NCI-H345 (cell line): ENCODE measurements at regions not wholly inside any gene's neighbourhood (a gene's known extent, or its start where the extent isn't known, plus 50 kb on each side); places are given as distances from the start of the nearest gene placed in this dataset.

Source experiments
- DNase-seq: peaks from one replicate; lab custom pipeline; 2025; lab: John Stamatoyannopoulos, UW

DNA sequence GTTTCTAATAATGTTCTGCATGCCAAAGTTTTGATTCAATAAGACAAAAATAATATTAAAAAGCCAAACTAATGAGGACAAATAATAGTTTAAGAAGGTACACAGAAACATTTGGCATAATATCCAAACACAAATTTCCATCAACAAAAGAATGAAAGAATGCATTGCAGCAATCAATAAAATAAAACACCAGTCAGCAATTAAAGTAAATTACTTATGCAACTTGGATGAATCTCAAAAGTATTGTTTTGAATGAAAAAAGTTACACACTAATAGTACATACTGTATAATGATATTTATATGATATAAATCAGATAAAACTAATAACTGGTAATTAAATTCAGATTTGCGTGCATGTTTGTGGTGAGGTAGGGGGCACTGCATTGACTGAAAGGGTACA lies 285.5 kb upstream of the PCDH10 start:
- DNase-seq = no peak

DNA sequence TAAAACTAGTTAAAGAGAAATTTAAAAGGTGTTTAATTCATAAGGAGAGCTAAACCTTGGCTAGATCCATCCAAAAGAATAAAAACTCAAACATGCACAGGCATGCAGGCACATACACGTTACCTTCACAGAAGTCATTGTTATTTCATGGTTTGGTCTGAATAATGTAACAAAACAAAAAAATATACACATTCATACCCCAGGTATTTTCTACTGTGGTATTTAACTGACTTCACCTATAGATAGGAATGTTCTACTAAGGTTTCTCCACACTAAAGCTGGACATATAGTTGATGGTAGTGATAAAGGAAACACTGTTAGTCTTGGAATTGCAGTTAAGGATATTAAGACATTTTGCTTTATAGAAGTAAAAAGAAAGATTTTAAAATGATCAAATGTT lies 283.6 kb upstream of the PCDH10 start:
- DNase-seq = no peak

DNA sequence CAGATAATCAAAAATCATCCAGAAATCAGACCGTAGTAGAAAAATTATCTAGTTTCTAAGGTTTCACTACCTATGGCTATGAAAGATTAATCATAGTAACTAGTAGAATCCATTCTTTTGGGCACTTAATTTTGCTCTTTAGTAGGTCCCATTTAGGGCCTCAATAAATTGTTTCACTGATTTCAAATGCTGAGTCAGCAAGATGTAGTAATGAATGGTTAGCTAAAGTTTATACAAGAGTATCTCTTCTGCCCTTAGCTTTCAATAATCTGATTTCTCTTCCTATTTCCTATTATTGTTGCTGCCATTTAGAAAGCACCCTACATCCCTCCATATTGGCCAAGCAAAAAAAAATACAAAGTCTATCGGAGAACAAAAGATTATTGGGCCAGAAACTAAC lies 283.2 kb upstream of the PCDH10 start:
- DNase-seq = no peak

DNA sequence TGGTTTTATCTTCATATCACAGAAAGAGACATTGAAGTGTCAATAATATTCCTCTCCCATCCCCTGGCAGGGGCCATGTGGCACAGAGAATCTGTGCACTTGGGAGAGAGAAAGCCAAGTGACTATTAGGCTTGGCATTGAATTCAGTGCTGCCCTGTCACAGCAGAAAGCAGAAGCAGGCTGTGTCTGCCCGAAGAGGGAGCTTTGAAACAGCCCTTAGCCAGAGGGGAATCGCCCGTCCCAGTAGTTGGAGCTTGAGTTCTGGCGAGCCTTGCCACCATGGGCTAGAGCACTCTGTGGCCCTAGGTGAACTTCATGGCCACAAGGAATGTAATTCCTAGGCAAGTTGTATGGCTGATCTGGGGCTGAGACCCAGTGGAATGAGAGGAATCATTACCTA lies 282.5 kb upstream of the PCDH10 start:
- no peak for DNase-seq

DNA sequence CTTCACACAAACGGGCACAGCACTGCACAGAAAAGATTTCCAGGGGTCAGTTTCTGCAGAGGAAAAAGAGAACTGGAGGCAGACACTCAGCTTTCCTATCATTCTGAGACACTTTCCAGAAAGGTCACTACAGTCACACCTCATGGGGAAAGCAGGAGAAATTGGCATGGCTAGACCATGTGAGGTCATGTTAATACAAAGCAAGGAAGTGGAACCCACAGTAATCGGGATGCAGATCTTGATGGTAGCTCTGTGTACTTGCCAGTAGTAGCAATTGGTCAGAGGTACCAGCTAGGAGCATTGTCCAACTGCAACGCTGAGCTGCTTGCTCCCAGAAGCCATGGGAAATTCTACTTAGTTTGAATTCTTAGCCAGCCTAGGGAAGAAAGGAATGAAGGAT lies 255.3 kb upstream of the PCDH10 start:
- DNase-seq = no peak

DNA sequence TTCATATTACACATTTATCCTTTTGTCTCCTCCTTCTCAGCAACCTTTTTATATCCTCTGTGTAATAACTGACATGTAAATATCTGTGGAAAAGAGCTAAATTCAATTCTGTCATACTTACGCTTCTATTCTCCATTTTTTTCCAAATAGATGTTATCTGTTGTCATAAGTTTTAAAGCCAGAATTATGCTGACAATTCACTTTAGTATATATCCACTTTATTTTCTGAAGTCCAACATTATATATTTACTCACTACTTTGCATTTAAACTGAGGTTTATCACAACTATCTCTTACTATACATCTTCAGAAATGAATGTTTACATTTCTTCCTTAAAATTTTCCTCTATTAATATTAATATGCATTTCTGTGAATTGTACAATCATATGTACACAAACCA lies 247.9 kb upstream of the PCDH10 start:
- no peak for DNase-seq

DNA sequence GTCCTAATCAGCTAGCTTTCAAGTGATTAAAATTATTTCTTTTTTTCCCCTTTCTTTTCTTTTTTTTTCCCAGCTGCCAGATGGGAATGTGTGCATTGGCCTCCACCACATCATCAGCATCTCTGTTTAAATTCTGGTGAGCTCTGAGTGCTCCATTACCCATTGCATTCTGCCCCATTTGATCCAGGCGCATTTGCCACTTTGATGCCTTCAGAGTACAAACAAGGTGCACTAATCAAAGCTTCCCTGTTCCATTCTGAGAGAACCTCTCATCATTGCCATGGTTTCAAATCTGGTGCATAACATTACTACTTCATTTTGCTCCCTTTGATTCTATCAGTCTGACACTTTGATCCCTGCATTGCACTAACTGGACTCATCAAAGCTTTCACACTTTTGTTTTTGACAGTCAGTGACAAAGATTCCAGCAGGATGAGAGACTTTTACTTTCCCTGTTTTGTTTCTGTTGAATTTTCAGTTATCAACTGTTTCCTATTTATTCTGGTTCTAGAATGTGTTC lies 238.8 kb upstream of the PCDH10 start:
- no peak for DNase-seq

DNA sequence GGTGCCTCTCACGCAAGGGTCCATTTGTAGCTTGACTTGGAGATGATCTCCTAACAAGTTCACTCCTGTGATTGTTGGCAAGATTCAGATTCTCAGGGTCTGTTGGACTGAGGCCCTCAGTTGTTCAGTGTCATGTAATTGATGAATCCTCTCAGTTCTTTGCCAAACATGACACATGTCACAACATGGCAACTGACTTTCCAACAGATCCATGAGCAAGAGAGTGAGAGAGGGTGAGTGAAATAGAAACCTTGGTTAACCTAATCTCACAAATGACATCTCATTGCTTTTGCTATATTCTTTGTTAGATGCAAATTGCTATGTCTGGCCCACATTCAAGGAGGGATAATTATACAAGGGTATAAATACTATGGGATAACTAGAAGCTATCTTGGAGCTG lies 231.0 kb upstream of the PCDH10 start:
- DNase-seq = no peak

DNA sequence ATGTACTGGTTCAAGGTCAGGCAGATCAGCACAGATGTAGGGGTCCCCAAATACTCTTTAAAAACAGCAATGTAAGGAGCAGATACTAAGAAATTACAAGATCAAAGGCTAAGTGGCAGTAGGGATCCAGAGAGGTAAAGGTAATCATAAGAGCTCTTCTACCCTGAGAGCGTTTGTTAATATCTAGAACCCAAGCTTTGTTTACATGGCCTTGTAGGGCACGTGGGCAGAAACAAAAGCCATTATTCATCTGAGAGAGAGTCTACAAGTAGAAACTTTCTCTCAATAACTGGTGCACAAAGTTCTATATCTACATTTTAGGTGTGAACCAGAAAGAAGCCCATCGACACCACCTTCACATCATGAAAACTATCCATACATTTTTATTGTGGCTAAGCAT lies 225.6 kb upstream of the PCDH10 start:
- no peak for DNase-seq

DNA sequence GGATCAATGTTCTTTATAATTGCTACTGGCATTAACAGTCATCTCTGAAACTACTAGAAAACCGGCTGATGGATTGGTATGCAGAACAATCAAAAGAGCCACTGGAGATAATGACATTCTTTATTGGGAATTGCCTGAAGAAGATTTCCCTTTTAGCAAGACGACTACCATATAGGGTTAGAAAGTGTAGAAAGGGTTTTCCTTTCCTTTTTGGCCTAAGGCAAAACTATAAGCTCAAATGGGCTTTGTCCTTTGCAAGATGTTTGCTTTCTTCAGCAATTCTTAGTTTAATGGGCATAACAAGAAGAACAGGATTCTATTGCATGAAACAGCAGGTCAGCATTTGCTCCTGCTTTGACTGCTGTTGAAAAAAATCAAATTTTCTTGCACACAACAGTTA lies 214.2 kb upstream of the PCDH10 start:
- DNase-seq = no peak

DNA sequence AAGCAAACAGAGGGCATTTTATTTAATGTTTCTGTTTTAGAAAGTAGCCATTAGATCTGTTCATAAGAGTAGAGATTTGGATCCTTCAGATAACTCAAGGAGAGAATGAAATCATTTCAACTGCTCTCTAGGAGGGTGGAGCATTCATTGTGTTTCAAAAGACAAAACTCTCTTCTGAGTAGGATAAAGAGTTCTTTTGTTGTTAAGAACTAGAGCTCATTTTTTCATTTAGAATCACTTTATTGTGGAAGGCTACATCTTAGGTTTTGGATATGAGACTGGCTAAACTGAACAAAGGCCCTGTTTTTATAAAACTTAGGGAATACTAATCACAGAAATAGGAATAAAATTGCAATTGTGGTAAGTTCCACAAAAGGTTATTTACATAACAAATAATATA lies 193.9 kb upstream of the PCDH10 start:
- DNase-seq = no peak

DNA sequence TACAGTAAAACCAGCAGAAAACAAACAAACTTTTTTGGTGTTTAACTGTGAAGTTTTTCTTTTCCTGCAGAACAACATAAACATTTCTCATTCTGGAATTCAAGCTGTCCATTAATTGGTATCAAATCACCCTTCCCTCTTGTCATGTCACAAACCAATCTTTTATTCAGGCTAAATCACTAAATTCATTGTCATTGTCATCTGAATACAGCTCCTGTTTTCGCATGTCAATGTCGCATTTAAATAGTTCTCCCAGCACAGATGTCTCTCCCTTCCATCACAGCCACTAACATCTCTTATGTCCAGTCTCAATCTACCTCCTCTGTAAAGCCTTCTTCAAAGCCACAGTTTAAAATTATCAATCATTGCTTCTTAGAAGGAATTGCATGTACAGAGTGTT lies 192.1 kb upstream of the PCDH10 start:
- DNase-seq = no peak

DNA sequence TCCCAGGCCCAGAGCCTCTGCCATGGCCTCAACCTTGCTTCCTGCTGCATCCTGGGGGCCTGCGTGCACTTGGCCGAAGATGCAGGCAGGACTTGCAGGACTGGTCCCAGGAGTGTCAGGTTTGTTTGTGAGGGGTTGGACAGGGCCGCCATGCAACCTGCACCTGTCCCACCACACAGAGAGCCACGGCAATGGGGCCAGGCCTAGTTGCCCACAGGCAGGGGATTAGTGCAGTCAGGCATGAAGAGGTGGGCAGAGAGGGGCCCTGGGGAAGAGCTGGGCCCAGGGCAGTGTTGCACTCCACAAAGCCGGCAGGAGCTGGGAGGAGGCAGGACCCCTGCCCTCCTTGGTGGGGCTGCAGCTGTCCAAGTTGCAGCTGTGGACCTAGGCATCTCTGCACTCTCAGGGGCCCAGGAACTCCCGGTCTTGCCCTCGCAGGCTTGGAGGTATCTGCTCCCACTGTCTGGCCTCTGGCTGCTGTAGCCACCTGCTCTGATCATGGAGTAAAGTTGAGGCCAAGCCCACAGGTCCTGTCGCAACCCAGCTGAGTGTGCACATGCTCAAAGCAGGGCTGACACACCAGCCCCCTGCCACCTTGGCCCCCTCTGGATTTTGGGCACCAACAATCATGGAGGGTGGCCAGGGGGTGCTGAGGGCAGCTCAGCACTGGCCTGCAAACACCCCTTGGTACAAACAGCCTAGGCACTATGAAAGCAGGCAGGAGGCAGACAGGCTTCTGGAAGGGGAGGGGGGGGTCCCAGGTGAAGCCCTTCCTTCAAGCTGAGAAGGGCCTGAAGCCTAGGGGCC lies 190.4 kb upstream of the PCDH10 start:
- DNase-seq = no peak

DNA sequence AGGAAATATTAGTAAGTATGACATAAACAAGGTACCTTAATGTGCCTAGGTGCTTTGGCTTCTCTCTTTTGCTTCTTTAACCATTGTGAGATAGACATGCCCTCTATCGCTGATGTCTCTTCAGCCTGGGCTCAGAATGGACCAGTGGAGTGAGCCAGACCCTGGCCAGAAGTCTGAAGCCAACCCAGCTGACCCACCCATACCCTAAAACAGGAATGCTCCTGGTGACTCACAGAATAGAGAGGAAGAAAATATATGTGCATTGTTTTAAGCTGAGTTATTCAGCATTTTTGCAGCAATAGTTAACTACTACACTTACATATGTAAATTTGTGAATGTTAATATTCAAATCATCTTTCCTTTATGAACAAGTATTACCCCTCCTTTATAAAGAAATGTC lies 167.5 kb upstream of the PCDH10 start:
- DNase-seq = no peak

DNA sequence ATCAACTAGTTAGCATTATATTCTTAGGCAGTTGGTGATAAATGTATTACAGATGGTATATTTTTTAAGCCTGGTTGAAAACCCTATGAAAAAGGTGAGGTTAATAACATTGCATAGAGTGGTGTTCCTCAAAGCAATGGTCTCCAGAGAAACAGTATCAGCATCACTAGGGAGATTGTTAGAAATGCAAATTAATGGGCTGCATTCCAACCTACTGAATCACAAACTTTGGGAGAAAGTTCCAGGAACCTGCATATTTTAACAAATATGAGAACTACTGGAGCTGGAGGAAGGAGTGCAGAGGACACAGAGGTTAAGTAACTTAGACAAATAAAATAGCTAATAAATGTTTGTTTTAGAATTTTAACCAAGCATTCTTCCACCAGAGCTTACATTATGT lies 166.9 kb upstream of the PCDH10 start:
- DNase-seq = no peak

DNA sequence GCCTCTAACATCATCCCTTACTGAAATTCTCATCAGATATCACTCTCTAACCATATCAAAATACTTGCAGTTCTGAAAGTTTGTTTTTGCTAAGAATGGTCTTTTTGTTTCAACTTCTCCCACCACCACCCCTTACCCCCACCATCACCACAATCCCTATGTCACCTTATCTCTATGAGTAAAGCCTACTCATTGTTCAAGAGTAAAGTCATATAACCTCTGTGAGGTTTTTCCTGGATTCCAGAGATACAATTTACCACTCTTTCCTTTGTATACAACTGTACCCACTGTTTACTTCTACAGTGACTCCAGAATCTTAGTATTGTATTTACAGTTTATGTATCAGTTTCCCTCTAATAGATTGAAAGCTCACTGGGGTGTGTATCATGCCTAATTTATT lies 158.0 kb upstream of the PCDH10 start:
- DNase-seq = no peak

DNA sequence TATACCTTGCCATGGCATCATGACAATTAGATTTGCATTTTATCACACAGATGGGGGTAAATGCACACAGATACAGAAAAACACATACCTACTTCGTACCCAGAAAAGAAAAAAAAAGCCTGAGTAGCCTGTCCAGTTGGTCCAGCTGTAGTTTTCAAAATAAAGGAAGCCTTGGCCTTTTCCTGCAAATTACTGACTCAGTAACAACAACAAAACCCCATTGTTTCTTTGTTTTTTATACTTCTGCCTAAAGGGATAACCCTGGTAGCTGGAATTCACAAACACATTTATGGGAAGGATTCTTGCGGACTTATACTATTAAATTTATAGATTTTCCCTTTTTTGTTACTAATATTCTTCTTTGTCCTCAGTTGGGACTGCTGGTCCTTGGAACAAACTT lies 156.4 kb upstream of the PCDH10 start:
- no peak for DNase-seq

DNA sequence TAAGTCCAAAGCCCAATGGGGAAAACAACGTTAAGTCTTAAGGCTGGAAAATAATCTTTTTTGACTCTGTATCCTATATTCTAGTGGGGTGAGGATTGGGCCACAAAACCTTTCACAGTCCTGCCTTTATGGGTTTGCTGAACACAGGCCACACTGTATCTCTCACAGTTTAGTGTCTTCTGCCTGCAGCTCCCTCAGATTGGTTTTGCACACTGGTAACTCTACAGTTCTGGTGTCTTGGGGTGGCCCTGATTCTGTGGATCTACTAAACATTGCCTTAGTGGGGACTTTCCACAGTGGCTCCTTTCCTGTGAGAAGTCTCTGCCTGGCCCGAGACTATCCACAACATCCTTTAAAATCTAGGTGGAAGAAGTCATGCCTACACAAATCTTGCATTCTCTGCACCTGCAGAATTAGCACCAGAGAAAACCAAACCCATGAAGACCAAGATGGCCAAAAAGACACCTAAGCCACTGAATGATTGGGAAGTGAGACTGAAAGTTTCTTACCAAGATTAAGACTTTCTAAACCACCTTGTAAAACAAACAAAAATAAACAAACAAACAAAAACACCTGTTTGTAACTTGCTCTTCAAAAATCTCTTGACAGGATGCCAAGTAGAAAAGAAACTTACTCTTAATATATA lies 150.4 kb upstream of the PCDH10 start:
- DNase-seq = no peak

DNA sequence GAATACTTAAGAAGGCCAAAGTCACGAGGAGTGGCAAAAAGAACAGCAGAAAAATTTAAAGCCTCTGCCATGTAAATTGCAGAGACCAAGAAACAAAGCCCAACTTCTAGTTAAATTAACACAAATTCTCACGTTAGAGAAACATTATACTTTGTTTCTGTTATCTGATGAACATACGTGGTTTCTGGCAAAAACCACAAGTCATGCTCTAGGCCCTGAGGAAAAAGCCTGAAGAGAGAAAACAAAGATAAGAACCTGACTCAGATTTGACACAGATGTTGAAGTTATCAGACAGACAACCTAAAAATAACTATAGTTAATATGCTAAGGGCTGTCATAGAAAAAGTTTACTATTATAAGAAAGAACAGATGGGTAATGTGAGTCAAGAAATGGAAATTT lies 149.1 kb upstream of the PCDH10 start:
- DNase-seq = no peak

DNA sequence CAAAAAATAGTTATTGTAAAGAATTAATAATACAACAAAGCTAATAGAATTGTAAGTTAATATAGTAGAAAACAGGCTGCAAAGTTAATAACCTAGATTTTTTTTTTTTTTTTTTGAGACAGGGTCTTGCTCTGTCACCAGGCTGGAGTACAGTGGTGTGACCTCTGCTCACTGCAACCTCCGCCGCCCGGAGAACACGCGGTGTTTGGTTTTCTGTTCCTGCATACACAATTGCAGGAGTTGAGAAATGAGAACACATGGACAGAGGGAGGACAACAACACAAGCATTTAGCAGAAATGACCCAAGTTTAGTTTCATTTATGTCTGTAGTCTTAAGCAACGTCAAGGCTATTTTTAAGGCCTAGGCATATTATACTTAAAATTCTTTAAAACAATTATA lies 145.9 kb upstream of the PCDH10 start:
- no peak for DNase-seq

DNA sequence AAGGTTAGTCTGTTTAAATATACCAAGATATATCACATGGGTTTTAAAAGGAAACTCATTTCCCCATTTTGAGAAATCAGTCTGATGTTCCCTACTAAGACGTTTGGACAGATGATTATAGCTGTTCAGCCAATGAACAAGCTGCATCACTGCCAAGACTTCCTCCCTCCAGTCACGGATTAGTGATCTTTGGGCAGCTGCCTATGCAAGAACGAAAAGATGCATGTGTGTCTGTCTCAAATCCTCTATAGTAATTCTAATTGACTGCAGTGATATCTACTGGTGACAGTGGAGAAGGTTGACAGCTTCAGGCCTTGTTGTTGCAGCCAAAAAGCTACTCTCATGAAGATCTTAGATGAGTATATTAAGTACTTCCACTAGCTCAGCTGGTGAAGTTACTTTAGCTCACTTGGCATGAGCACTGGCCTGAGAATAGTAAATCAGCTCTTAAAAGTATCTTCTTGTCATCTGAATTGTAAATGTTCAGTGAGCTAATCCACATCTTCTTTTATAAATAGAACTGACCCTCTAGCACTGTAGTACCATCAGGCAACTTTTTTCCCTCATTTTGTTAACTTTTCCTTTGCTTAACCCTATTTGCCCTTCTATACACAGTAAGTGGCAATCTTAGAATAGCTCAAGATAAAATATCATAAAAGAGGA lies 134.5 kb upstream of the PCDH10 start:
- no peak for DNase-seq

DNA sequence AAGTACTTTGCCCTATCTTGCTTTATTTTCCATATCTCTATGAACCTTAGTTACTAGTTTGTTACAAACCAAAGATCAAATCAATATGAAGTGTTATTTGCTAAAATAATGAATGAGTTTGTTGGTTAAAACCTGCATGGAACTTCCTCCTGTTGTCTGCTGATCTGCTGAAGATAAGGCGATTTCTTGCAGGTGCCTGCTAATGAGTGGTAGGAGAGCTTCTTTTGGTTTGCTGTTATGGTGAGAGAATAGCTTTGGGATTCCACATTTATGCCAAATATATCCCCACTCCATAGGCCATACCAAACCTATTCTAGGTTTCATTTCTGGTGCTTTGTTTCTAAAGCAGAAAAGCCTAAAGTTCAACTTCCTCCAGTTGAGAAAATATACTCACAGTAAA lies 103.8 kb upstream of the PCDH10 start:
- no peak for DNase-seq

DNA sequence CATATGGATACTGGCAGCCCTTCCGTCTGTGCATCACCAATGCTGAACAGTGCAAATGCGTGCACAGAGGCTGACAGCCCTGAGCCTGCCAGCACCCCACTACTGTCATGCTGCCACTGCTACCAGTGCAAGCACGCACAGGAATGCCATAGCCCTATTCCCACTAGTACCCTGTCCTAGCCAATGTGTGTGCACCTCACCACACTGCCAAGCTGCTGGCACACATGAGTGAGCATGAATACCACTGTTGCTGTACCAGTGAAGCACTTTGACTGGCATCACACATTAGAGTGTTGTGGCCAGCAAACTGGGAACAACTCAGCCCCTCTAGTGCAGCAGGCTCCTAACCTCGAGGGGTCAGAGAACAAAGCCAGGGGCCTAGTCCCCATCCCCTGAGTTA lies 102.9 kb upstream of the PCDH10 start:
- DNase-seq = no peak
